Fibroblast of gingiva (primary cell): ENCODE measurements at regions not wholly inside any gene's neighbourhood (a gene's known extent, or its start where the extent isn't known, plus 50 kb on each side); places are given as distances from the start of the nearest gene placed in this dataset.

Experiments used
- DNase-seq: peaks from one replicate; pipeline ENCODE4 v3.0.0-alpha.2; 2011; ENCODE audit warnings: low read depth

- no peak for DNase-seq
These were observed 136.6 kb downstream of the ANKRD60 start for GRCh38 chr20:58091810-58092209.

DNA sequence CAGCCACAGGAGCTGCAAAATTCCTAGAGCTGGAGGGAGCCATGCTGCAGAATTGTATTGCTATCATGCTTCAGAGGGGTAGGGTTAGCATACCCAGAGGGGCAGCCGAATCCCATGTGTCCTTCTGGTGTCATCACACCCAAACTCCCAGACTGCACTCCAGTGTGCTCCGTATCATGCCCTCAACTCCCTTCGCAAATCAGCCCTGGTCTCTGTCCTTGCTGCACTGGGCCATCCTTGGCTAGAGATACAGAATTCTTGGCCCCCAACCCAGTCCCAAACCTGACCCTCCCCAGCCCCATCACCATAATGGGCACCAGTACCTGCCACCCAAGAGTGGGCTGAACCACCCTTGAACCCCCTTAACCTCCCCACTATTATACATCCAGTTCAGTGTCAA, 138.3 kb downstream of the ANKRD60 start:
- DNase-seq: no peak

- no peak for DNase-seq
These were observed 139.8 kb downstream of the ANKRD60 start for GRCh38 chr20:58088625-58089024.

GRCh38 chr20:58088105-58088504, 140.3 kb downstream of the ANKRD60 start:
- DNase-seq: no peak

- DNase-seq: no peak
These were observed 140.9 kb downstream of the ANKRD60 start for GRCh38 chr20:58087562-58087858.

DNA sequence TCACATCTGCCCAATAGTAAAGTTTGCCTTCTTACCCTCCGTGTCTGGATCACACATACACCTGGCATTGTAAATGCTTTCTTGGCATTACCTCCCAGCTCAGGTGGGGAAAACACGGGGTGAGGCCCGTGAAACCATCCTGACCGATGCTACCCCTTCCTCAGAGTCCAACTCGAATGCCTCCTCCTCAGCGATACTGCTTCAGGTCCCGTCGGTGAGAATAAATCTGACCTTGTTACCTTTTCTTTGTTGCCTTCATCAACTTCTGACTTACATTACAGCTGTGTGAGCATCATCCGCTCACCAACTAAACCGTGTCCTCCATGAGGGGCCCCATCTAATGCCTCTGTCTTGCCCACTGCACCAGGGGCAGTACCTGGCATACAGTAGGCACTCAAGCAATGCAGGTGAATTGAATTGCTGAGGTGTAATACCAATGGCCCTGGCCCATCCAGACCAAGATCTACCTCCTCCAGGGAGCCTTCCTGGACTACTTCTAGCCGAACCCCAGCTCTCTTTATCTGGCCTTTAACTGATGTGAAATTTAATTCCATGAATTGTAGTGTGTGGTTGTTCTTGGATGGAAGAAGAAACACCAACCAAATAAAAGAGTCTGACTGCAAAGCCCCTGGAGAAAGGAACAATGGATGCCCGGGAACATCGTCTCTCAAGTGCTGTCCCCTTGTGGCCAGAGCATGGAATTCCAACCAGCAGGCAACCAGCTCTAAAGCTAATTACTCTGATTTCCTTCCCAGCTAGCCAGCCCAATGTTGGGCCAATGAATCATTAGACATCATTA, 141.5 kb downstream of the ANKRD60 start:
- peak; percentile 41 for DNase-seq

- peak; percentile 8 for DNase-seq
These were observed 143.5 kb downstream of the ANKRD60 start for GRCh38 chr20:58084966-58085365.

GRCh38 chr20:58084566-58084965, 143.9 kb downstream of the ANKRD60 start:
- DNase-seq: no peak

DNA sequence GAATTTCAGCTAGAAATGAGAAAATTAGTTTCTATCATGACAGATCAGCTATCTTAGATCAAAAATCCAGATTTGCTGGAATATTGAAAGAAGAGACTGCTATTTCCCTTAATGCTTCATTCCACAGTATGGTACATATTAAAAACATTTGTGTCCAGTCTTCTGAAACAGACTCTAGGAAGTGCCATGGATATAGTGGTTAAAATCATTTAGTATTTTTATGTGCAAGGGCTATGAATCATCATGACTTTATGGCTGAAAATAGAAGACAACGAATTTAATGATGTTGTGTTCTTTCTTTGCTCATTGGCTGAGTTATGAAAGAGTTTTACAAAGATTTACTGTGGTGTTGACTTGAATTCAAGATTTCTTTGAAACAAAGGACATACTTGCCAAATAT, 146.6 kb downstream of the ANKRD60 start:
- peak; percentile 75 for DNase-seq

- peak; percentile 25 for DNase-seq
These were observed 149.5 kb downstream of the ANKRD60 start for GRCh38 chr20:58078741-58079522.

GRCh38 chr20:58077282-58077681, 151.2 kb downstream of the ANKRD60 start:
- no peak for DNase-seq

- DNase-seq: no peak
These were observed 152.0 kb downstream of the ANKRD60 start for GRCh38 chr20:58076405-58076804.

GRCh38 chr20:58075586-58076345, 152.7 kb downstream of the ANKRD60 start:
- DNase-seq: no peak

DNA sequence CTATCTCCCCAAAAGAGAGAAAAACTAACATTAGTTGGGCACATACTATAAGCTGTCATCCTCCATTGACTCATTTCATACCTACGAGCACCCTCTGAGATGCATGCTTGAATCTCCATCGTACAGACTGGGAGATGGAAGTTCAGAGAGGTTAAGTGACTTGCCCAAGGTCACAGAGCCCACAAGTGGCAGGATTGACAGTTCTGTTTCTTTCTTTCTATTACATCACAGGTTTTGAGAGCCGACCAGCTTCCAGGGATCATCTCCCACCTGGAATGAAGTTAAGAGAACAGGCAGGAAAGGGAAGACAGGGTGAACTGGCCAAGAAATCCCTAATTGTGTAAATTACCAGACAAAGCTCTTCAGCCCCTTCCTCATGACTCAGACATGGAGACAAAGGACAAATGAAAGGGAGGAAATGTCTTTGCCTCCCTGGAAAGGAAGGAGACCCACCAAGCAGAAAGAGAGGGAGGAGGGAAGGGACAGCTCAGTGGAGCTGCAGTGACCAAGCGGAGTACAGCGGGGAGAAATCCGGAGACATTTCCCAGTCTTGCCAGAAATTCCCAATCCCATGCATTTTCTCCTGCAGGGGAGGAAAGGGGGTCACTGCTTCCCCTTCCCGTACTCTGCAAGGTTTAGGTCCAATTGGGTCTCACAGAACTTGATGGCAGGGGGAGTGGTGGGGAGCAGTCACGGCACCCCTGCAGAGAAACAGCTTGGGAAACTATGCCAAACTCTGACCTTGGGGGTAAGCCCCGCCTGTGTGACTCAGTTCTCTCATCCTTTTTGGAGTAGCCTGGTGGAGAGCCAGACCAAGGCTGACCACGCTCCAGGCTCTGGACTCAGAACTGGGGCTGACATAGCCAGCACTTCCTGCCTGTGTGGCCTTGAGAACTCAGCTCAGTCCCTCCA, 154.3 kb downstream of the ANKRD60 start:
- peak; percentile 24 for DNase-seq

DNA sequence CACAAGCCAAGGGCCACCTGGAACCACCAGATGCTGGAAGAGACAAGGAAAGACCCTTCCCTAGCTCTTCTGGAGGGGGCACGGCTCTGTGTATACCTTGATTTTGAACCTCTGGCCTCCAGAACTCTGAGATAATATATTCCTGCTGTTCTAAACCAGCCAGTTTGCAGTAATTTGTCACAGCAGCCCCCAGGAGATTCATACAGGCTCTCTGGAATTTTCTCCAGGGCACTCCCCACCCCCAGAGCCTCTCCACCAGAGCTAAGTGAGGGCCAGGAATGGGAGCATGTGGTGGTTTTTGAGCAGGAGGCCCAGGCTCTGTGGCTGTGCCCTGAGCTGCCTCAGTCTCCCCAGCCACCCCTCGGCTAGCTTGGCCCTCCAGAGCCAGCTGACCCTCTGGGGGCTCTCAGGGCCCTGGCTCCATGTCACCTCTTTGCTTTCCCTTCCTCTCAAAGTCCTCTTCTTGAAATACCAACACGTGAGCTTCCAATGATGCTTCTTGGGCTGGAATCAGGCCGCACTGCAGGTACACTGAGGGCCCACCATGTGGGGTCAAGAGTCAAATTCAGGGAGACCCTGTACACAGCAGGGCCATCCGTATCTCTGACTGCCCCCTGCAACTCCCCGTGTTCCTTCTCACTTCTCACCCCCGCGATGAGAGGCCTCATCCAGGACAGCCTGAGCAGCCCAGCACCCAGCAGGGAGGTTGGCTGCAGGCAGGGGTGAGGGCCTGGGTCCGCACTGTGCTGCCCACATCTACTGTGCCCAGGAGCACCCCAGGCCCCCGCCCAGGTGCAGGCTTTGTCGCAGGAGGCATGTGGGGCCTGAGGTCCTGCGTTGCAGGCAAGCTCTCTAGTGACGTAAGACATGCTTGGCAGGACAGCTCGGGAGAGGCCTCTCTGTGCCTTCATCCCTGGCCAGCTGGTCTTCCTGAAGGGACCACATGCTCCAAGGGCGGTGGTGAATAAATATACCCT, 155.5 kb downstream of the ANKRD60 start:
- DNase-seq: no peak

DNA sequence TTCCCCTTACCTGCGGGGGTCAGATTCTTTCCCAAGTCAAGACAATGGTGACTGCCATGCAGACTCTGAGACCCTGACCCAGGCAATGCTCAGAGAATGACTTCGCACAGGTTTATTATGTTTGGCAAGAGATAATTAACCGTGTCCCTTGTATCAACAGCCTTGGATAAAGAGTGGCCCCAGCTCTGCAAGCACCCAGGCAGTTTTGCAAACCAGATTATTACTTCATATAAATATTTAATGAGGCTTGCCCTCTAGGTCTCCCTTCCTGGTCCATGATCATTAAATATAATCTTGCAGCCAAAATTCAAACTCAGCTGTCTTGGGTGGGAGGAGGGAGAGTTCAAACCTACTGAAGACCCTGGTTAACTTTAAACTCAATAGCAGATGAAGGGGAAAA, 156.5 kb downstream of the ANKRD60 start:
- no peak for DNase-seq

GRCh38 chr20:58071298-58071697, 157.2 kb downstream of the ANKRD60 start:
- no peak for DNase-seq

DNA sequence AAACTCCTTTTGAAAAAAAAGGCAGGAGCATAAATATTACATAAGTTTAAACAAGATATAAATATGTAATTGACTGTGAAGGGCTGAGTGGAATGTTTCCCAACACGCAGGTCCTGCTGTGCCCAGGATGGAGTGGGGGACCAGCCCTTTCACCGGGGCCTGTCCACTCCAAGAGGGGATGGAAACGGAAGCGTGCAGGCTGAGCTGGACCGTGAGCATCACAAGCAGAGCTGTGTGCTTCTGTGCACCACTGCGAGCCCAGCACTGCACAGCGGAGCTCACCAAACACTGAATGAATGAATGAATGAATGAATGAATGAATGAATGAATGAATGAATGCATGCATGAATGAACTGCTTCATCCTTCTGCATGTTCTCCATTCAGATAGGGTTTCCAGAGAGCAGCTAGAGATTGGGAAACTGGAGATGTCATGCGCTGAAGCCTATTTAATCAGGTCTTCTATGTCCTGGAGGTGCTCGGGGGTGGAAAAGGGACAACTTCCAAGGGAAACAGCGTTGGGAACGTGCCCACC, 157.7 kb downstream of the ANKRD60 start:
- DNase-seq: no peak

GRCh38 chr20:58069796-58070663, 158.4 kb downstream of the ANKRD60 start:
- no peak for DNase-seq
